Stimulated activated CD8-positive, alpha-beta memory T cell treated with anti-CD3 and anti-CD28 coated beads, Interleukin-7, amount 100 ng/mL, for 48 hours (primary cell): ENCODE measurements at regions not wholly inside any gene's neighbourhood (a gene's known extent, or its start where the extent isn't known, plus 50 kb on each side); places are given as distances from the start of the nearest gene placed in this dataset.

Experiments
- DNase-seq, 2 donors: peaks; one replicate each; pipeline ENCODE4 v3.0.0-alpha.2; 2020; ENCODE audit warnings: low read depth in 1 of 2; ENCODE audit errors: extremely low read depth in 1 of 2

DNA sequence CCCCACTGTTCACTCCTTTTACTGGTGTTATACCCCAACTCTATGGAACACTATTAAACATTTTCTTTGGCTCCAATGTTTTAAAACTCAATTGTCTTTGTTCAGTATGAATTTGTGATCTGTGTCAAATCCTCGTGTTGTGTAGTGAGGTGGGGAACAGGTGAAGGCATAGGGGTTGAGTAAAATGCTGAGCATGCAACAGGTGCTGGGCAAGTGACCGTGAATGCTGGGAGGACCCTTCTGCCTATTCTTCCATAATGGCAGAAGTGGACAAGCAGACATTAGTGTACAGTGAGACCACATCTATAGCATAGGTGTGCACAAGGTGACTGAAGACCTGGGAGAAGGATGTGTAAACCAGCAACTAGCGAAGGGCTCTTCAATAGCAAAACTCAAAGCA is 1188.0 kb downstream of the UQCRFS1 start:
- no peak for DNase-seq

DNA sequence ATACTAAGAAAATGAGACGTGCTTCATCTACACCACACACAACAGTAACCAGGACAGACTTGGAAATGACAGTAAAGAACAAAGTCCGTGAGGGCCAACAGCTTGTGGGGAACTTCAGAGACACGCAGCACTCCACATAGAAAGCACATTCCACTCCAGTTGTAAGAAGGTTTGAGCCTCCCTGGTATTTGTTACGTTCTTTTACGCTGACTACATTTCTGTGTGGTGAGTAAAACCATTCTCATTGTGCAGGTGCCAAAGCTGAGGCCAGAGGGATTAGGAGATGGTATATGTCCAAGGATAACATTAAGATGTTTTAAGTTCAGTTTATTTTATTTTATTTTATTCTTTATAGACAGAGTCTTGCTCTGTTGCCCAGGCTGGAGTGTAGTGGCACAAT is 1189.9 kb downstream of the UQCRFS1 start:
- no peak for DNase-seq

DNA sequence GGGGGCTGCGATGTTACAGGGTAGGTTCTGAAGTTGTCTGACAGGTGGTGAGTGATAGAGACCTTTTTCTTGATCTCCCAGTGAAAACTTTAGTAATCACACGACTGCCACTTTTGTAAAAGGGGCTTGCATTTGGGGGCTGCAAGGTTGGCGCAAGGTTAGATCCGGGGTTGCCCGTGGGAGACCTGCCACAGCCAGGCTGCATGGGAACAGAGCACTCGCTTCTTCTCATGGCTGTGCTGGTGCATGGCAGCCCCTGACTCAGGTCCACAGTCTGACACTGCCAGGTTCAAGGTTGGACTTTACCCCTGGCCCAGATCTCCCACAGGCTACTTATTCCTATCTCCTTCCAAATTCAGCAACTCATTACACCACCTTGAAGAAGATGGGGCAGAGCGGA is 1190.4 kb downstream of the UQCRFS1 start:
- DNase-seq = no peak

DNA sequence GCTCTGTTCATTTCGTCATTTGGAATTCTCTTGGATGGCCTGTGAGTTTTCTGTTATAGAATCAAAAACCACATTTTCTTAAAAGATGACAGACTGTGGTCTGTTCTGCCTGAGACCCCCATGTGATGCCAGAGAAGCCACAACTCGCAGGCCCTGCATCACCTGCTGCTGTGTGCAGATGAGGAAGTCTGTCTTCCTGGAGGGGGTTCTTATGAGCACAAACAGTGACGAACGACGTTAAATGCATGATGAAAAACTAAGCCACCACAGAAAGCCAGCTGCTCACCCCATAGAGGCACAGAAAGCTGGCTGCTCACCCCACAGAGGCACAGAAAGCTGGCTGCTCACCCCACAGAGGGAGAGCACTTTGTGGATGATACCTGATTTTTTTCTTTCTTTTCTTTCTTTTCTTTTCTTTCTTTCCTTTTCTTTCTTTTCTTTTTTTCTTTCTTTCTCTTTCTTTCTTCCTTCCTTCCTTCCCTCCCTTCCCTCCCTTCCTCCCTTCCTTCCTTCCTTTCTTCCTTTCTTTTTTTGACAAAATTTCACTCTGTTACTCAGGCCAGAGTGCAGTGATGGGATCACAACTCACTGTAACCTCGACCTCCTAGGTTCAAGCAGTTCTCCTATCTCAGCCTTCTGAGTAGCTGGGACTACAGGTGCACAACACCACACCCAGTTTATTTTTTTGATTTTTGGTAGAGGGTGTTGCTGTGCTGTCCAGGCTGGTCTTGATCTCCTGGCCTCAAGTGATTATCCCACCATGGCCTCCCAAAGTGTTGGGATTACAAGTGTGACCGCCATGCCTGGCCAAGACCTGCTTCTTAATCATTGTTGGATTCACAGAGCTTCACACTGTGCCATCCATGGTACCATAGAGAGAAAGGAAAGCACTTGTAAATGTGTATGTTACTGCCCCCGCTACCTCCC is 1191.4 kb downstream of the UQCRFS1 start:
- no peak for DNase-seq

DNA sequence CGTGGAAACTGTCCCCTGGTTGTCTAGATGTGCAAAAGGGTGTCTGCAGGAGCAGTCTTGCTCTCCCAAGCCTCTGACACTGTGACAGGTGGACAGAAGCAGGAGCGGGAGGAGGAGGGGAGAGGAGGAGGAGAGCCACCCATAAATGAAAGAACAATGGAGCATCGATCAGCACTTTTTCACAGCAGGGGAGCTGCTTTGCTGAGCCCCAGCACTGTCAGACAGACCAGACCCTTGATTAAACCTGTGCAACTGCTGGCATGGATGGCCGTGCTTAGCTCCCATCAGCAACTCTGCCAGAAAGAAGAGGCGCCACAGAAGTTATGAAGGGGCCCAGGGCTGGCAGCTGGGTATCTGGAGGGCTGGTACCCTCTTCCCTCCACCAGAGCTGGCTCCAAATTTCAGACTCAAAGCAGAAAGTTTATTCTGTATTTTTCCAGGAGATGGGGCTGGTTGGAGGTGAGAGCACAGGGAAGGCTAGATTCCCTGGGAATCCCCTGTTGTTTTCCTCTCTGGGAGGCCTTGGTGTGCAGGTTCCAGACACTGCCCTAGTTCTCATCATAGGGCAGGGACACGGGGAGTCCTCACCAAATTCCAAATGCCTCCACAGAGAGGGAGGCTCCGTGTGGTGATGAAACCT is 1192.2 kb downstream of the UQCRFS1 start:
- DNase-seq = no peak

DNA sequence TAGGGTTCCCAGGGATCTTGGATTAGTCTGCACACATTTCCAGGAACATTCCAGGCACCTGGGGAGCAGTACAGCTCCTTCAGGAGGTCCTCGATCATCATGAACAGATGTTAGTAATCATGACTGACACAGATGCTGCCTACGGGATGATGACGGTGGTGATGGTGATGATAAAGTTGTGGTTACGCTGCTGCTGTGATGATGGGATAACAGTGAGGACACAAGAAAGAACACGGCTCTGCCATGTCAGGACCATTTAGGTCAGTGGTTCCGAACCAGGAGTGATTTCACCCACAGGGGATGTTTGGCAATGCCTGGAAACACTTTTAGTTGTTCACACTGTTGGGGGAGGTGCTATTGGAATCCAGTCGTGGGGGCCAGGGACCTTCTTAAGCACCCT is 1193.0 kb downstream of the UQCRFS1 start:
- DNase-seq = no peak

DNA sequence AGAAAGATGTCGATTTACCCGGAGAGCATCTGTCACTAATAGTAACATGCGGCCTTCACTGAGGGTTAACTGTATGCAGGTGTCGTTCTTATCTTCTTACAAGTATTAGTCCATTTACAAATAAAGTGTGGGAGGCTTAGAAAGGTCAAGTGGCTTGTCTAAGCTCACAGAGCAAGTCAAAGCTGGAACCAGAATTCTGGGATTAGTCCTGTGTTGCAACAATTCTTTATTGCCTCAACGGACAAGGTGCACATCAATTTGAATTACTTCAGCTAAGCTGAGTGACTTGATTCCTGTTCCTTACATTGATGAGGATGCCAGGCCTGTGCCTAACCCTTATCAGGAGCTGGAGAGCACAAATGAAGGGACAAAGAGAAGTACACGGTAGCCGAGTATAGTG is 1193.6 kb downstream of the UQCRFS1 start:
- no peak for DNase-seq

DNA sequence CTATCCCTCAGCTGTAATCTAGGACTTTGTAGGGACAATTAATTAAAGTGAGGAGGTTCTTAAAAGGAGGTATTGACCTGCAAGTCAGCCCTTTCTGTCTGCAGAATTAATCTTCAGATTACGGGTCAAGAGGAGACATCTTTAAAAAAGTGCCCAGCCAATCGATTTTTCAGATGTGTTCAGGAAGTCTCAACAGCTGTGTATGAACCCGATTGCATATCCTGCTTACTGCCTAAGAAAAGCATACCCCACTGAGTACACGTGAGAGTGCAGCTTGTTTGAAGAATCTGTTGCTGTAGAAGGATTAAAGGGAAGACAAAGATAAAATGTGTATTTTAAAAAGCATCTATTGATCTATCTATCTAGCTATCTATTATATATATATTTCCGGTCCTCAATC is 1194.5 kb downstream of the UQCRFS1 start:
- DNase-seq = no peak

DNA sequence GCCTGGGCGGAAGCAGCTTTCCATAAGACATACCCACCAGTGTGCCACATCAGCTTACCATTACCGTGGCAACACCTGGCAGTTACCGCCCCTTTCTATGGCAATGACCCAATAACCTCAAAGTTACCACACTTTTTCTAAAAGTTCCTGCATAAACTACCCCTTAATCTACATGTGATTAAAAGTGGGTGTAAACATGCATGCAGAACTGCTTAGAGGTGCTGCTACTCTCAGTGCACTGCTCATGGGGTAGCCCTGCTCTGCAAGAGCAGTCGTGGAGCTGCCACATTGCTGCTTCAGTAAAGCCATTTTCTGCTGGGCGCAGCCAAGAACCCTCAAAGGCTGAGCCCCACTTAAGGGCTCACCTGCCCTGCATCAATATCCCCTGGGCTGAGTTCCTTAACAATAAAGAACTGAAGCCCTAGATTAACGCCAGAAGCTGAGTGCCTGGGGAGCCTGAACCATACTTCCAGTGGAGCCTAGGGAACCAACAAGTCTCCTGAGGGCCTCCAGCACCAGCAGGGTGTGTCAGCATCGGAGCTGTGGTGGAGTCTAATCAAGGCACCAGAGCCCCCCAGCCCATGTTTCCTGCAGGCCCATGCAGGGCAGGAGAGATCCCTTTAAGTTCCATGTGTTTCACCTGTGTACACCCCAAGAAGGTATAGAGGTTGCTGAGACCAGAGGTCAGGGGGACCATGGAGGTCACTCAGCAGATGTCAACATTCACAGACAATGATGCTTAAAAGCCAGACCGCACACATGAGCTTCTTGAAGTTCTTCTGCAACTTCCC is 1198.1 kb downstream of the UQCRFS1 start:
- no peak for DNase-seq

DNA sequence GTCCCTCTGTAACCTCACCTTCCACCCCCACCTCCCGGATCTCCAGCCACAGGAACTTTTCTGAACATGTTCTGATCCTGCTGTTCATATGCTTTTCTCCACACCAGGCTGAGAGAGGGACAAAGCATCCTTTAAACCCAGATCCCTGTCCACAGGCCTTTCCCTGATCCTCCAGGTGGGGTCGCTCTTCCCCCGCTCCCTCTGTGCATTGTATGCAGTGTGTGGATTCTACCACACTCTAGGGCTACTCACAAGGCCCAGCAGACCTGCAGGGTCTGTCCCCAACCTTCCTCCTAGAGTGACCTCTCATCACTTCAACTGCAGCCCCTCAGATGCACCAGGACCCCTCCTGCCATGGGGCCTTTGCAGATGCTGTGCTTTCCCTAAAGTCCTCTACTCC is 1200.6 kb downstream of the UQCRFS1 start:
- no peak for DNase-seq

DNA sequence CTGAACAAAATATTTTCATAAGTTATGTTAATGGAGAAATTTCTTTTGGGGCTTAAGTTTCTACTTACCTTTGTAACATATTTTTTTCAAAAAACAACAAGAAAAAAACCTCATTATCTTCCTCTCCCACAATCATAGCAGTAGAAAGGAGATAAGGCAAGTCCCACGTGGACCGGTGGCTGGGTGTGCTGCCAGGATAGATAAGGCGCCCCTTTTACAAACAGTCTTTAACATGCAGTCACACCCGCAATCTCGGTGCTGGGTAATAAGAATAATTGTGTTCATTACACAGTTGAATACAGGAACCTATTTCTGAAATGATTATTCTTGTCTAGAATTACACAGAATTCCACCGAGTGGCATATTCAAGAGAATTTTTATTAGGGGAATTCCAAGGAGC is 1202.3 kb downstream of the UQCRFS1 start:
- no peak for DNase-seq

DNA sequence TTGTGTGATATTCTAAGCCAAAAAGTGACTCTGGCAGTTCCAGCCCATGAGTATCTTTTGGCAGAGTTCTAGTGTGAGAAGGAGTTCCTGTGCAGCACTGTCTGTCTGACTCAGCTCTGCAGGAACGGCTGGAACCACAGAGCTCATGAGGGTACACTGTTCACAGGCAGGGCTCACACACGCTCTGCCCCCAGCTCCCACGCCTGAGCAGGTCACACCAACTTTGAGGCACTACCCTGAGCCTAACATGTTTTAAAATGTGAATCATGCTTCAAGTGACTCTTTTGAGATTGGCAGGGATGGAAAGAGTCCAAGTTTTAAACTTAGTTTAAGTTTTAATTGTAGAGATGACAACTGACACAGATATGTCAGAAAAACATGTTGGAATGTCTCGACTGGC is 1203.3 kb downstream of the UQCRFS1 start:
- DNase-seq = no peak

DNA sequence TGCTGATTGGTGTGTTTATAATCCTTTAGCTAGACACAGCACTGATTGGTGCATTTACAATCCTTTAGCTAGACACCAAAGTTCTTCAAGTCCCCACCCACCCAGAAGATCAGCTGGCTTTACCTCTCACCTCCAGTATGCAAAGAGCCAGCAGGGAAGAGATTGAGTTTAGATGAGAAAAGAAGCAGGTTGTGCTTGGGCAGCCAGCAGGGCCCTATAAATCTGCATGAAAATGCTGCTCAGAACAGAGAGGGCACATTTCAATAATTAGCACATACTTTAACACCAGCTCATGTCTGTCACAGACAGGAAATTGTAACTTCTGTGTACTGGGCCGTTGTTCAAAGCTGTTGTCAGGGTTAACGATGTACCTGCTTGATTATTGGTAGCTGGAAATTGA is 1204.3 kb downstream of the UQCRFS1 start:
- DNase-seq = no peak

DNA sequence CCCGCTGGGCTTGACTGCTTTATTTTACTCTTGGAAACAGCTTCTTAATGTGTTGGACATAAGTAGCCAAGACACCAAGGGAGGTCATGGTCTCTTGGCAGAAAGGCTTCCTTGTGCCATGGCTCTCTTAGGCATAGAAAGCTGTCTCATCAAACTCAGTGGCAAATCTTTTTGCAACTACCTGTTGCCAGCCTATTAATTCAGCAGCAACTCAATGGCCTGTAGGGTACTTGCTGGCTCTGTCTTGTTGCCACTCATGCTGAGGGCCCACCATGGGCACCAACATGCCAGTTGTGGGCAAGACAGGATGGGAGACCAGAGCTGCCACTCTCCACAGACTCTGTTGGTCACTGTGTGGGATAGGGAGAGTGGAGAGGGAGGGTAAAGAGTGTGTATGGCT is 1209.4 kb downstream of the UQCRFS1 start:
- no peak for DNase-seq

DNA sequence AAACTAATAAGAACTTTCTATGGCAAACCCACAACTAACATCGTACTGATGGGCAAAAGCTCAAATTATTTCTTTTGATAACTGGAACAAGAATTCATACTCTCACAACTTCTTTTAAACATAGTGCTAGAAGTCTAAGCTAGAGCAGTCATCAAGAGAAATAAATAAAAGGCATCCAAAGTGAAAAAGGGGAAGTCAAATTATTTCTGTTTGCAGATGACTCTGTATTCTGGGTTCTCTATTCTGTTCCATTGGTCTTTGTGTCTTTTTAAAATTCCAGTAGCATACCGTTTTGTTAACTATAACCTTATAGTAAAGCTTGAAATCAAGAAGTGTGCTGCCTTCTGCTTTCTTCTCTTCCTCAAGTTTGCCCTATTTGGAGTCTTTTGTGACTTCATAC is 1215.9 kb downstream of the UQCRFS1 start:
- no peak for DNase-seq

DNA sequence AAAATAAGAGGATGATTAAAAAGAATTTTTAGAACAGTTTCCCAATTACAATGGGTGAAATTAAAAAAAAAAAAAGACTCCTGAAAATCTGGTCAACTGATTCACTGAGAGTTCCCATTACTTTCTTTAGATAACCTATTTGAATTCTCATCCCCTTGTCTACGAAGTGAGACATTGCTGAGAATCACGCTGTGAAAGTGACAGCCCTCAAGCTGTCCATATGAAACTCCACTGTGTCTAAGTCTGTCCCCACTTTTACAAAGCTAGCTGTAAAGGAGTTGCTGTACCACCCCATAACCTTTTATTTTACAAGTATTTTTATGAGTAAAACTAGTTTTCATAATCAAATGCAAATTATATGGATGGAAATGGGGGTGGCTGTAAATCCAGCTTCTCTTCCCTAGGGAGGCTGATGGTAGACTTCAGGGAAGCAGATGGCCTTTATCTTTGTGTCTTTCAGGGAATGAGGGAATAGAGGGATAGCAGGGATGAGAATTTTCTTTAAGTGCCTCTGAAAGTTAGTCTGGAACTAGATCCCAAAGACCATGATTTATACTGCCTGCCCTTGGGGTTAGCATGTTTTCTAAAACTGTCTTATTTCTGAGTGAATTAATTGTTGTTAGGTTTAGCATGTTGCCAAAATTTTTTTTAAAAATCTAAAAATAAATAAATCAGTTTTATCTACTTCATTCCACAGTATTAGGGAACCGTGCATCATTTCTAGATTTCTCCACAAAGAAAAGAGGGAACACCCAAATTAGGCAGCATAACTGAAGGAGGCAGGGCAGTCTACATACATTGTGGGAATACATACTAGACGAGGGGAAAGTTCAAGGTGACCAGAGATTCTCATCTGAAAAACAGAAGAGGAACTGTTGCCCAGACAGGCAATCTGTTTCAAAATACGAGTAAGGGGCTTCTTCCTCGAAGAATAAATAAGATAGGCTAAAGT is 1219.1 kb downstream of the UQCRFS1 start:
- DNase-seq = no peak

DNA sequence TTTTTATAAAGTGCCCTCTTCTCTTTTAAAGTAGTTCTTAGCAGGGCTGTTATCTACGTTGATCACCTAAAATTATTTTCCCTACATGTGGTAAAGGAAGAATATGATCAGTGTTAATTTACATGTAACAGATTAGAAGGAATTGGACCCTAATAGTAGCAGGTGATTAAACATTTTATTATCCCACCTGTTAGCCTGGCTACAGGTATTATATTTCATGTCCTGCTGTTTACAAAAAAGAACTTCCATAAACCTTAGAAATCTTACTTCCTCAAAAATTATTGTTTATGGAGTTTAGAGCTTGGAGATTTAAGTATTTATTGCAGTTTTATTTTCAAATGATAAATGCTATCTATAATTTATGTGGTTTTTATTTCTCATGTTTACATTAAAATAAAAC is 1226.7 kb downstream of the UQCRFS1 start:
- DNase-seq = no peak

DNA sequence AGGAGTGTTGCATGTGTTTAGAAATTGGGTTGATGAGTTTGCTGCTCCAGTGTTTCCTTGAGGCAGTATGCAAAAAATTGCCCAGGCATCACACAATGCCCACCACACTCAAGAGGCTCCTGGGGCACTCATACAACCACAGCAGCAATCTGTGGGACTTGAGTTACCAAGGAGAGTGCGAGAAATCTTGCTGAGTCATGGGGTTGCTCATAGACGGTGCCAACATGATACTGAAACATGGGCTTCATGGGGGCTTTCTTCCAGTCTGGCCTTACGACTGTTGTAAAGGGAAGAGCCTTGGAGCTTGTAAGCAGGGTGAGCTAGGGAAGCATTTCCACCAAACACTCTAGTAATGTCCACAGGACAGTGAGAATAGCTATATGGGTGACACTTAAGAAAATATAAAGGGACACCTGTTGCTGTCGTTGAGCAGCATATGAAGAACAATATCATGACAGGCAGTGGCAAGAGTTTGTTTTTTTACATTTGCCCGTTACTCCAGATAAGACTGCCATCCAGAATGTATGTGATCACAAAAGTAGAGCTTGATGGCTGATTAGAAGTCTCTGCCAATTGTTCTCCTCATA is 1237.4 kb downstream of the UQCRFS1 start:
- DNase-seq = no peak

DNA sequence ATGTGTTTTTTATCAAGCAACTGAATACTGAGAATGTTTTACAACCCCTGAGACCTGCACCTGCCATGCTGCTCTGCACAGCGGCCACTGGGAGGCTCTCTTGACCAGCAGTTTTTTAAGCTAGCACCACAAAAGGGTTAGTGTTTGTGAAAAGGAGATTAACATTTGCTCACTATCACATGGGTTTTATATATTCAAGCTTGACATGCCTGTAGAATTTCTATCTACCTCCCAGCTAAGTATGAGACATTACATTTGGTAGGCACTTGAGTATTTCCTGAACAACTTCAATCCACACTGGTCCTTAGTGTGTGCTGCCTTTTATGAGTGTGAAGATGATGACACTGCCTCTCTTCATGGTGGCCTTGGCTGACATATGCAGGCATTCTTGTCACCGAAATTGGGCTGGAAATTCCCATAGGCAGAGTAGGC is 1238.9 kb downstream of the UQCRFS1 start:
- DNase-seq = no peak
